Esophagus muscularis mucosa (tissue), 4 donors: ENCODE measurements at regions not wholly inside any gene's neighbourhood (a gene's known extent, or its start where the extent isn't known, plus 50 kb on each side); places are given as distances from the start of the nearest gene placed in this dataset.

Source experiments
- DNase-seq: peaks from one replicate; pipeline ENCODE4 v3.0.0-alpha.2; 2017; ENCODE audit errors: extremely low spot score
- H3K27ac ChIP-seq, 4 donors: fragments of 200-600 bp; sonication (generic); replicated peaks in 1 of 4; 1 replicate in 3 of 4; 2 replicates in 1 of 4; pipeline ENCODE4 v1.5.1; 2016 to 2019; ENCODE audit warnings: mild to moderate bottlenecking in 1 of 4
- H3K27me3 ChIP-seq, 4 donors: fragments of 200-600 bp; sonication (generic); one replicate each; pipeline versions ENCODE4 v1.5.1 to v1.6.0; 2016 to 2019
- H3K36me3 ChIP-seq, 4 donors: fragments of 200-600 bp; sonication (generic); one replicate each; pipeline ENCODE4 v1.5.1; 2016 to 2019
- H3K4me1 ChIP-seq, 4 donors: fragments of 200-600 bp; sonication (generic); one replicate each; pipeline ENCODE4 v1.5.1; 2016 to 2019
- H3K4me3 ChIP-seq, 4 donors: fragments of 200-600 bp; sonication (generic); 1 replicate in 2 of 4; 2 replicates in 2 of 4; pipeline ENCODE4 v1.5.1; 2016 to 2019; ENCODE audit warnings: mild to moderate bottlenecking in 4 of 4, moderate library complexity in 1 of 4
- H3K9me3 ChIP-seq, 4 donors: fragments of 200-600 bp; sonication (generic); 1 replicate in 3 of 4; 2 replicates in 1 of 4; pipeline ENCODE4 v1.5.1; 2016 to 2019
- CTCF ChIP-seq, 3 experiments: fragments of 200-600 bp in 2 of 3; fragments of 450-650 bp in 1 of 3; sonication (generic) in 2 of 3; IDR thresholded peaks; one replicate each; pipeline ENCODE4 v1.5.1; 2017 to 2019; ENCODE audit warnings: antibody characterized with exemption in 3 of 3, mild to moderate bottlenecking in 2 of 3, moderate library complexity in 1 of 3
- EP300 ChIP-seq: sonication (generic); formaldehyde crosslinking; IDR thresholded peaks from one replicate; pipeline ENCODE4 v1.6.1; 2017; ENCODE audit warnings: antibody characterized with exemption
- POLR2A ChIP-seq: fragments of 450-650 bp; IDR thresholded peaks from one replicate; pipeline ENCODE4 v1.6.1; 2017; ENCODE audit warnings: antibody characterized with exemption, moderate library complexity, mild to moderate bottlenecking, low read depth
- POLR2AphosphoS5 ChIP-seq, 2 donors: sonication (generic); formaldehyde crosslinking; IDR thresholded peaks; one replicate each; pipeline ENCODE4 v1.6.1; 2017; ENCODE audit warnings: antibody characterized with exemption in 2 of 2
- WGBS: methylation state at CpG from one replicate; pipeline ENCODE4 v1.1.5; 2018; 5-methylcytosine and 5-hydroxymethylcytosine counted together
- intact Hi-C: fragments of 100-400 bp; cut with DNase I; formaldehyde crosslinking; loops from one replicate; pipeline ENCODE4 v1.15.1; 2023

GRCh38 chr22:49227670-49228069, 600.0 kb downstream of the BRD1 start:
- H3K4me3 ChIP-seq, result no peak overlapping the region
- H3K9me3 ChIP-seq, result no peaks in the 10 kb centered on the region
- H3K27me3 ChIP-seq, result peaks cover 0 to 24% (median 0%) of the 10 kb centered on the region in 4 donors
- WGBS, result 74% methylated on average over 6 of the region's 6 CpGs
- no peak for DNase-seq
- intact Hi-C loops, result no loop called here
- H3K36me3 ChIP-seq, result no peaks in the 10 kb centered on the region
- no peak for TF ChIP-seq POLR2A
- TF ChIP-seq EP300, result no peak
- TF ChIP-seq POLR2AphosphoS5 (IDR thresholded peaks at IDR 0.05), result no peak
- TF ChIP-seq CTCF (IDR thresholded peaks at IDR 0.05), result no peak
- no peaks in the 10 kb centered on the region for H3K4me1 ChIP-seq
- H3K27ac ChIP-seq, result no peak overlapping the region

- Histone ChIP-seq H3K9me3 (no peaks in the 10 kb centered on the region), H3K4me3 (no peak overlapping the region), H3K36me3 (no peaks in the 10 kb centered on the region), H3K27me3 (peaks cover 0 to 13% (median 0%) of the 10 kb centered on the region in 4 donors), H3K4me1 (no peaks in the 10 kb centered on the region), H3K27ac (no peak overlapping the region)
- WGBS, result 71% methylated on average over 6 of the region's 6 CpGs
- intact Hi-C loops, result no loop called here
- no peak for TF ChIP-seq POLR2A
- no peak for TF ChIP-seq EP300
- TF ChIP-seq CTCF (IDR thresholded peaks at IDR 0.05), result no peak
- no peak for TF ChIP-seq POLR2AphosphoS5 (IDR thresholded peaks at IDR 0.05)
- DNase-seq, result no peak
These were observed 601.6 kb downstream of the BRD1 start for GRCh38 chr22:49226096-49226495.

GRCh38 chr22:49224243-49224642, 603.4 kb downstream of the BRD1 start:
- no peak for TF ChIP-seq POLR2AphosphoS5 (IDR thresholded peaks at IDR 0.05)
- no peak for TF ChIP-seq POLR2A
- no peak for TF ChIP-seq CTCF (IDR thresholded peaks at IDR 0.05)
- TF ChIP-seq EP300, result no peak
- Histone ChIP-seq H3K4me1 (no peaks in the 10 kb centered on the region), H3K27me3 (peaks cover 0 to 5% (median 0%) of the 10 kb centered on the region in 4 donors), H3K9me3 (peaks cover 0 to 4% (median 0%) of the 10 kb centered on the region in 4 donors), H3K4me3 (no peak overlapping the region), H3K27ac (no peak overlapping the region), H3K36me3 (no peaks in the 10 kb centered on the region)
- intact Hi-C loops, result no loop called here
- no peak for DNase-seq
- 80% methylated on average over 4 of the region's 4 CpGs for WGBS

GRCh38 chr22:49218142-49218541, 609.5 kb downstream of the BRD1 start:
- TF ChIP-seq EP300 (no peak), CTCF (IDR thresholded peaks at IDR 0.05) (no peak), POLR2AphosphoS5 (IDR thresholded peaks at IDR 0.05) (no peak), POLR2A (no peak)
- no peaks in the 10 kb centered on the region for H3K36me3 ChIP-seq
- DNase-seq, result no peak
- WGBS, result 88% methylated on average over 12 of the region's 12 CpGs
- H3K4me3 ChIP-seq, result no peak overlapping the region
- peaks cover 0 to 23% (median 10%) of the 10 kb centered on the region in 4 donors for H3K9me3 ChIP-seq
- intact Hi-C loops, result no loop called here
- no peaks in the 10 kb centered on the region for H3K4me1 ChIP-seq
- peaks cover 0 to 41% (median 0%) of the 10 kb centered on the region in 4 donors for H3K27me3 ChIP-seq
- H3K27ac ChIP-seq, result no peak overlapping the region

GRCh38 chr22:49216579-49216978, 611.1 kb downstream of the BRD1 start:
- no peak for DNase-seq
- peaks cover 0 to 50% (median 0%) of the 10 kb centered on the region in 4 donors for H3K27me3 ChIP-seq
- no peak overlapping the region for H3K27ac ChIP-seq
- intact Hi-C loops, result no loop called here
- peaks cover 0 to 23% (median 10%) of the 10 kb centered on the region in 4 donors for H3K9me3 ChIP-seq
- H3K36me3 ChIP-seq, result no peaks in the 10 kb centered on the region
- 57% methylated on average over 5 of the region's 5 CpGs for WGBS
- TF ChIP-seq CTCF (IDR thresholded peaks at IDR 0.05) (no peak), POLR2AphosphoS5 (IDR thresholded peaks at IDR 0.05) (no peak), EP300 (no peak), POLR2A (no peak)
- H3K4me3 ChIP-seq, result no peak overlapping the region
- no peaks in the 10 kb centered on the region for H3K4me1 ChIP-seq
